Breast epithelium (tissue), 4 donors: ENCODE measurements at regions not wholly inside any gene's neighbourhood (a gene's known extent, or its start where the extent isn't known, plus 50 kb on each side); places are given as distances from the start of the nearest gene placed in this dataset.

Source experiments
- DNase-seq, 2 donors: peaks; one replicate each; pipeline ENCODE4 v3.0.0-alpha.2; 2019; ENCODE audit warnings: low spot score in 2 of 2
- H3K27ac ChIP-seq, 2 donors: fragments of 200-600 bp; sonication (generic) in 1 of 2; one replicate each; pipeline ENCODE4 v1.5.1; 2016 to 2019; ENCODE audit warnings: mild to moderate bottlenecking in 1 of 2
- H3K27me3 ChIP-seq, 2 donors: fragments of 200-600 bp; sonication (generic) in 1 of 2; one replicate each; pipeline versions ENCODE4 v1.5.1 to v1.6.0; 2017 to 2019; ENCODE audit warnings: control low read depth in 1 of 2, mild to moderate bottlenecking in 1 of 2
- H3K36me3 ChIP-seq: fragments of 200-600 bp; one replicate; pipeline ENCODE4 v1.5.1; 2019
- H3K4me1 ChIP-seq, 2 donors: fragments of 200-600 bp; sonication (generic); one replicate each; pipeline ENCODE4 v1.5.1; 2016 to 2019; ENCODE audit warnings: control low read depth in 1 of 2
- H3K4me3 ChIP-seq, 3 donors: fragments of 200-600 bp; sonication (generic); 1 replicate in 2 of 3; 2 replicates in 1 of 3; pipeline ENCODE4 v1.5.1; 2016 to 2019; ENCODE audit warnings: mild to moderate bottlenecking in 3 of 3, moderate library complexity in 2 of 3
- H3K9me3 ChIP-seq, 2 donors: fragments of 200-600 bp; sonication (generic) in 1 of 2; one replicate each; pipeline ENCODE4 v1.5.1; 2016 to 2019; ENCODE audit warnings: control low read depth in 1 of 2
- CTCF ChIP-seq, 3 donors: fragments of 450-650 bp; IDR thresholded peaks; one replicate each; pipeline ENCODE4 v1.5.1; 2016 to 2017; ENCODE audit warnings: antibody characterized with exemption in 3 of 3, mild to moderate bottlenecking in 3 of 3, moderate library complexity in 3 of 3
- POLR2A ChIP-seq: fragments of 450-650 bp; IDR thresholded peaks from one replicate; pipeline ENCODE4 v1.6.1; 2016; ENCODE audit warnings: antibody characterized with exemption, mild to moderate bottlenecking, moderate library complexity
- POLR2AphosphoS5 ChIP-seq, 3 donors: sonication (generic); formaldehyde crosslinking; IDR thresholded peaks; one replicate each; pipeline ENCODE4 v1.6.1; 2017; ENCODE audit warnings: antibody characterized with exemption in 3 of 3
- intact Hi-C: fragments of 100-400 bp; cut with DNase I; formaldehyde crosslinking; loops from one replicate; pipeline ENCODE4 v1.15.1; 2023; ENCODE audit warnings: low total_unique reads

GRCh38 chr2:150215041-150215440 lies 272.4 kb downstream of the RND3 start:
- H3K4me3 ChIP-seq = no peak overlapping the region
- no peak overlapping the region for H3K27ac ChIP-seq
- intact Hi-C loops = no loop called here
- no peaks in the 10 kb centered on the region for H3K27me3 ChIP-seq
- H3K4me1 ChIP-seq = no peaks in the 10 kb centered on the region
- H3K9me3 ChIP-seq = no peaks in the 10 kb centered on the region
- H3K36me3 ChIP-seq = no peaks in the 10 kb centered on the region
- TF ChIP-seq CTCF (IDR thresholded peaks at IDR 0.05) (no peak), POLR2AphosphoS5 (IDR thresholded peaks at IDR 0.05) (no peak)
- DNase-seq = no peak

GRCh38 chr2:150214626-150215025 lies 272.8 kb downstream of the RND3 start:
- H3K9me3 ChIP-seq = no peaks in the 10 kb centered on the region
- no peak overlapping the region for H3K4me3 ChIP-seq
- intact Hi-C loops = no loop called here
- no peaks in the 10 kb centered on the region for H3K4me1 ChIP-seq
- no peaks in the 10 kb centered on the region for H3K27me3 ChIP-seq
- TF ChIP-seq POLR2AphosphoS5 (IDR thresholded peaks at IDR 0.05) (no peak), POLR2A (no peak), CTCF (IDR thresholded peaks at IDR 0.05) (no peak)
- DNase-seq = no peak
- no peaks in the 10 kb centered on the region for H3K36me3 ChIP-seq
- no peak overlapping the region for H3K27ac ChIP-seq

GRCh38 chr2:150212722-150213171 lies 274.7 kb downstream of the RND3 start:
- no peak overlapping the region for H3K27ac ChIP-seq
- DNase-seq = no peak
- intact Hi-C loops = no loop called here
- no peak overlapping the region for H3K4me3 ChIP-seq
- peaks cover 0 to 3% of the 10 kb centered on the region in 2 donors for H3K4me1 ChIP-seq
- H3K9me3 ChIP-seq = no peaks in the 10 kb centered on the region
- H3K36me3 ChIP-seq = no peaks in the 10 kb centered on the region
- no peaks in the 10 kb centered on the region for H3K27me3 ChIP-seq
- TF ChIP-seq POLR2A (no peak), POLR2AphosphoS5 (IDR thresholded peaks at IDR 0.05) (no peak), CTCF (IDR thresholded peaks at IDR 0.05) (no peak)

- no peaks in the 10 kb centered on the region for H3K36me3 ChIP-seq
- H3K4me3 ChIP-seq = no peak overlapping the region
- intact Hi-C loops = no loop called here
- no peak for DNase-seq
- no peak overlapping the region for H3K27ac ChIP-seq
- peaks cover 0 to 5% of the 10 kb centered on the region in 2 donors for H3K4me1 ChIP-seq
- H3K9me3 ChIP-seq = no peaks in the 10 kb centered on the region
- H3K27me3 ChIP-seq = no peaks in the 10 kb centered on the region
- no peak for TF ChIP-seq POLR2AphosphoS5 (IDR thresholded peaks at IDR 0.05)
- no peak for TF ChIP-seq POLR2A
- TF ChIP-seq CTCF (IDR thresholded peaks at IDR 0.05) = no peak
Observed at GRCh38 chr2:150211164-150211631, 276.3 kb downstream of the RND3 start.

- TF ChIP-seq POLR2A = no peak
- no peak for TF ChIP-seq POLR2AphosphoS5 (IDR thresholded peaks at IDR 0.05)
- no peak for TF ChIP-seq CTCF (IDR thresholded peaks at IDR 0.05)
- intact Hi-C loops = no loop called here
- no peak overlapping the region for H3K27ac ChIP-seq
- H3K36me3 ChIP-seq = no peaks in the 10 kb centered on the region
- H3K9me3 ChIP-seq = no peaks in the 10 kb centered on the region
- no peak for DNase-seq
- H3K4me3 ChIP-seq = no peak overlapping the region
- H3K27me3 ChIP-seq = no peaks in the 10 kb centered on the region
- peaks cover 0 to 5% of the 10 kb centered on the region in 2 donors for H3K4me1 ChIP-seq
Observed at GRCh38 chr2:150209746-150210145, 277.7 kb downstream of the RND3 start.
